Gastroesophageal sphincter (tissue), 4 donors: ENCODE measurements at regions not wholly inside any gene's neighbourhood (a gene's known extent, or its start where the extent isn't known, plus 50 kb on each side); places are given as distances from the start of the nearest gene placed in this dataset.

Experiments
- ATAC-seq: fragments of 150-250 bp; one replicate; pipeline ENCODE4 v1.9.1; 2016; ENCODE audit warnings: mild to moderate bottlenecking, moderate library complexity
- H3K27ac ChIP-seq, 4 donors: fragments of 200-600 bp; sonication (generic) in 3 of 4; 1 replicate in 3 of 4; 2 replicates in 1 of 4; pipeline ENCODE4 v1.5.1; 2016 to 2019
- H3K27me3 ChIP-seq: fragments of 200-600 bp; sonication (generic); one replicate; pipeline ENCODE4 v1.5.1; 2019
- H3K36me3 ChIP-seq, 2 donors: fragments of 200-600 bp; sonication (generic); one replicate each; pipeline ENCODE4 v1.5.1; 2019; ENCODE audit warnings: control low read depth in 1 of 2
- H3K4me1 ChIP-seq, 3 donors: fragments of 200-600 bp; sonication (generic); 1 replicate in 2 of 3; 2 replicates in 1 of 3; pipeline ENCODE4 v1.5.1; 2016 to 2019; ENCODE audit warnings: control low read depth in 2 of 3
- H3K4me3 ChIP-seq, 2 donors: fragments of 200-600 bp; sonication (generic); one replicate each; pipeline ENCODE4 v1.5.1; 2019; ENCODE audit warnings: mild to moderate bottlenecking in 1 of 2, moderate library complexity in 1 of 2
- H3K9me3 ChIP-seq, 3 donors: fragments of 200-600 bp; sonication (generic); one replicate each; pipeline ENCODE4 v1.5.1; 2017 to 2019; ENCODE audit warnings: control low read depth in 2 of 3
- EP300 ChIP-seq: sonication (generic); formaldehyde crosslinking; IDR thresholded peaks from one replicate; pipeline ENCODE4 v1.6.1; 2017; ENCODE audit warnings: antibody characterized with exemption, mild to moderate bottlenecking
- POLR2A ChIP-seq, 2 donors: fragments of 450-650 bp; IDR thresholded peaks; one replicate each; pipeline ENCODE4 v1.6.1; 2017; ENCODE audit warnings: antibody characterized with exemption in 2 of 2, mild to moderate bottlenecking in 2 of 2, moderate library complexity in 1 of 2
- POLR2AphosphoS5 ChIP-seq: sonication (generic); formaldehyde crosslinking; IDR thresholded peaks from one replicate; pipeline ENCODE4 v1.6.1; 2017; ENCODE audit warnings: antibody characterized with exemption
- WGBS, 2 donors: methylation state at CpG; one replicate each; pipeline ENCODE4 v1.1.5; 2018; ENCODE audit warnings: low coverage in 1 of 2; 5-methylcytosine and 5-hydroxymethylcytosine counted together
- TF ChIP-seq, protein P1 (sequence below), 4 experiments: fragments of 200-600 bp in 2 of 4; fragments of 450-650 bp in 2 of 4; sonication (generic) in 1 of 4; IDR thresholded peaks; one replicate each; pipeline ENCODE4 v1.5.1; 2017 to 2019; ENCODE audit warnings: antibody characterized with exemption in 4 of 4, mild to moderate bottlenecking in 2 of 4, moderate library complexity in 2 of 4

- WGBS, 2 donors: 30 to 75% methylated on average over 4 of the region's 14 CpGs
- Histone ChIP-seq H3K9me3 (no peaks in the 10 kb centered on the region), H3K36me3 (no peaks in the 10 kb centered on the region), H3K4me3 (no peak overlapping the region), H3K4me1 (no peaks in the 10 kb centered on the region), H3K27ac (no peak overlapping the region), H3K27me3 (peaks cover 93% of the 10 kb centered on the region)
- ATAC-seq: no peak
- TF ChIP-seq POLR2AphosphoS5 (no peak), POLR2A (IDR thresholded peaks at IDR 0.05) (no peak), EP300 (no peak)
- TF ChIP-seq, protein P1, sequence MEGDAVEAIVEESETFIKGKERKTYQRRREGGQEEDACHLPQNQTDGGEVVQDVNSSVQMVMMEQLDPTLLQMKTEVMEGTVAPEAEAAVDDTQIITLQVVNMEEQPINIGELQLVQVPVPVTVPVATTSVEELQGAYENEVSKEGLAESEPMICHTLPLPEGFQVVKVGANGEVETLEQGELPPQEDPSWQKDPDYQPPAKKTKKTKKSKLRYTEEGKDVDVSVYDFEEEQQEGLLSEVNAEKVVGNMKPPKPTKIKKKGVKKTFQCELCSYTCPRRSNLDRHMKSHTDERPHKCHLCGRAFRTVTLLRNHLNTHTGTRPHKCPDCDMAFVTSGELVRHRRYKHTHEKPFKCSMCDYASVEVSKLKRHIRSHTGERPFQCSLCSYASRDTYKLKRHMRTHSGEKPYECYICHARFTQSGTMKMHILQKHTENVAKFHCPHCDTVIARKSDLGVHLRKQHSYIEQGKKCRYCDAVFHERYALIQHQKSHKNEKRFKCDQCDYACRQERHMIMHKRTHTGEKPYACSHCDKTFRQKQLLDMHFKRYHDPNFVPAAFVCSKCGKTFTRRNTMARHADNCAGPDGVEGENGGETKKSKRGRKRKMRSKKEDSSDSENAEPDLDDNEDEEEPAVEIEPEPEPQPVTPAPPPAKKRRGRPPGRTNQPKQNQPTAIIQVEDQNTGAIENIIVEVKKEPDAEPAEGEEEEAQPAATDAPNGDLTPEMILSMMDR (IDR thresholded peaks at IDR 0.05): no peak
Observed at GRCh38 chr12:132397934-132398385, 68.6 kb upstream of the GALNT9 start.

- no peaks in the 10 kb centered on the region for H3K9me3 ChIP-seq
- no peaks in the 10 kb centered on the region for H3K36me3 ChIP-seq
- 28 to 37% methylated on average over 18 to 30 of the region's 39 CpGs for WGBS, 2 donors
- H3K4me3 ChIP-seq: no peak overlapping the region
- TF ChIP-seq, protein P1 (IDR thresholded peaks at IDR 0.05): no peak
- TF ChIP-seq EP300: no peak
- H3K27me3 ChIP-seq: peaks cover 93% of the 10 kb centered on the region
- H3K27ac ChIP-seq: no peak overlapping the region
- ATAC-seq: no peak
- H3K4me1 ChIP-seq: no peaks in the 10 kb centered on the region
Observed at GRCh38 chr12:132397152-132397933, 68.0 kb upstream of the GALNT9 start.

GRCh38 chr12:132396657-132397056 lies 67.3 kb upstream of the GALNT9 start:
- H3K27me3 ChIP-seq: peaks cover 89% of the 10 kb centered on the region
- no peak overlapping the region for H3K27ac ChIP-seq
- no peak overlapping the region for H3K4me3 ChIP-seq
- no peaks in the 10 kb centered on the region for H3K4me1 ChIP-seq
- ATAC-seq: no peak
- 49 to 68% methylated on average over 14 of the region's 16 CpGs for WGBS, 2 donors
- H3K9me3 ChIP-seq: no peaks in the 10 kb centered on the region
- TF ChIP-seq POLR2AphosphoS5 (no peak), EP300 (no peak), POLR2A (IDR thresholded peaks at IDR 0.05) (no peak)
- TF ChIP-seq, protein P1 (IDR thresholded peaks at IDR 0.05): no peak
- no peaks in the 10 kb centered on the region for H3K36me3 ChIP-seq

DNA sequence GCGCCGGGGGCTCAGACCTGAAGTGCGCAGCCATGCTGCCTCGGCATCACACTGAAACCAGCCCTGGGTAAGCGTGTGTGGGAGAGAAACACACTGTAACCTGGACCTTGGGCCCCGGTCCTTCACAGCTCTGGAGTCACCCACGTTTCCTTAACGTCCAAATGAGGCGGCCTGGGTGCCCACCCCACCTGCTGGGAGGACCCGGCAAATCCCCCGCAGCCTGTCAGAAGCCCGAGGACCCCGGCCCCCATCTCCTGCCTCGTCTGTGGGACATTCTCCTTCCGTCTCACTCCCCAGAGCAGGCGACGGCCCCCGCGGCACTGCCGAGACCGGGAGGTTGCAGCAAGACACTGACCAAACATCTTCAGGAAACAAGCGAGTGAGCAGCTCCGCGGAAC lies 66.5 kb upstream of the GALNT9 start:
- H3K27me3 ChIP-seq: peaks cover 90% of the 10 kb centered on the region
- ATAC-seq: no peak

More for the DNA sequence above, 66.5 kb upstream of the GALNT9 start:
- 45 to 70% methylated on average over 2 of the region's 24 CpGs for WGBS, 2 donors
- TF ChIP-seq POLR2A (IDR thresholded peaks at IDR 0.05) (no peak), POLR2AphosphoS5 (no peak), EP300 (no peak)
- TF ChIP-seq, protein P1 (IDR thresholded peaks at IDR 0.05): no peak
- Histone ChIP-seq H3K4me1 (no peaks in the 10 kb centered on the region), H3K36me3 (no peaks in the 10 kb centered on the region), H3K4me3 (no peak overlapping the region), H3K27ac (no peak overlapping the region), H3K9me3 (no peaks in the 10 kb centered on the region)
